Lung (tissue), 11 donors: ENCODE measurements at regions not wholly inside any gene's neighbourhood (a gene's known extent, or its start where the extent isn't known, plus 50 kb on each side); places are given as distances from the start of the nearest gene placed in this dataset.

Experiments
- ATAC-seq: fragments of 200-7000 bp; cut with Tn5 transposase; one replicate; pipeline ENCODE4 v1.9.1; 2020; ENCODE audit warnings: moderate number of reproducible peaks; ENCODE audit not compliant: insufficient read depth, low FRiP score
- DNase-seq, 3 donors: peaks; one replicate each; pipeline ENCODE4 v3.0.0-alpha.2; 2013 to 2017
- H3K27ac ChIP-seq, 2 donors: one replicate each; pipeline ENCODE4 v1.5.1; 2013; ENCODE audit warnings: mild to moderate bottlenecking in 2 of 2, moderate library complexity in 2 of 2, control low read depth in 1 of 2, inconsistent platforms in 1 of 2, low read depth in 1 of 2, low read length in 1 of 2
- H3K27me3 ChIP-seq, 3 donors: one replicate each; pipeline ENCODE4 v1.5.1; 2013; ENCODE audit warnings: low read length in 2 of 3; ENCODE audit not compliant: control insufficient read depth in 3 of 3, insufficient read depth in 3 of 3
- H3K36me3 ChIP-seq, 4 donors: one replicate each; pipeline ENCODE4 v1.5.1; 2013; ENCODE audit warnings: low read length in 4 of 4, mild to moderate bottlenecking in 1 of 4, moderate library complexity in 1 of 4; ENCODE audit not compliant: control insufficient read depth in 4 of 4, insufficient read depth in 4 of 4
- H3K4me1 ChIP-seq, 5 donors: one replicate each; pipeline ENCODE4 v1.5.1; 2013; ENCODE audit warnings: low read length in 5 of 5, mild to moderate bottlenecking in 2 of 5, moderate library complexity in 1 of 5; ENCODE audit not compliant: control insufficient read depth in 5 of 5, insufficient read depth in 5 of 5
- H3K4me3 ChIP-seq: one replicate; pipeline ENCODE4 v1.5.1; 2013; ENCODE audit warnings: mild to moderate bottlenecking, control low read depth, moderate library complexity
- H3K9ac ChIP-seq, 2 donors: one replicate each; pipeline ENCODE4 v1.5.1; 2013; ENCODE audit warnings: low read length in 2 of 2, control low read depth in 1 of 2; ENCODE audit not compliant: insufficient read depth in 1 of 2
- H3K9me3 ChIP-seq, 4 donors: one replicate each; pipeline ENCODE4 v1.5.1; 2013; ENCODE audit warnings: low read length in 3 of 4, mild to moderate bottlenecking in 1 of 4, moderate library complexity in 1 of 4; ENCODE audit not compliant: control insufficient read depth in 4 of 4, insufficient read depth in 3 of 4
- CTCF ChIP-seq: IDR thresholded peaks from 2 replicates; pipeline ENCODE4 v1.5.1; 2012; ENCODE audit warnings: mild to moderate bottlenecking; ENCODE audit errors: control extremely low read depth, extremely low read depth
- whole genome bisulfite sequencing, 2 donors: extraction: QIAGEN DNeasy Blood & Tissue Kit; methylation state at CpG; one replicate each; pipeline ENCODE4 v1.1.7; 2013; 5-methylcytosine and 5-hydroxymethylcytosine counted together
- donor health status: control.
- donor health status: control.
- donor health status: Bipolar disorder and iron deficiency.
- donor health status: healthy.
- donor health status: DM: yes; HTN: yes; CAD: no.

DNA sequence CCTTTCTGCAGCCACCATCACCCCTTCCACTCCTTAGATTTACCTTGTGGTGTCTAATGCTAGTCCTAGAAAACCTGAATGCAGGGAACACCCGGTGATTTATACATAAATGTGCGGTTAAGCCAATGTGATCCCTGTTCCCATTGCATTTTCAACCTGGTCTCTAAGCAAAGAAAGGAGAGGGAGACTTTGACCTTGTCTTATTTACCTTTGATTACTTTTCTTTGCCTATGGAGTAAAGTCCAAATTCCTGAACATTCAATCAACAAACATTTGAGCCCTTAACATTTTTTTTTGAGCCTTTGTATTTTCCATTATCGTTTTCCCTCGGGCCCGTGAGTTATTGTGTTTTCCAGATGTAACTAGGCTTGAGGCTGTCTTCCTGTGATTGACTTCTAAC lies 233.9 kb downstream of the ZNF248 start:
- no peak for TF ChIP-seq CTCF
- Histone ChIP-seq H3K27ac (no peak overlapping the region), H3K9ac (no peak overlapping the region), H3K4me3 (no peak overlapping the region), H3K4me1 (no peaks in the 10 kb centered on the region), H3K27me3 (no peaks in the 10 kb centered on the region), H3K9me3 (peaks cover 2 to 10% (median 4%) of the 10 kb centered on the region in 4 donors), H3K36me3 (no peaks in the 10 kb centered on the region)
- DNase-seq (no peak), ATAC-seq (no peak)
- WGBS, 2 donors, result 79 to 83% methylated on average over 5 of the region's 5 CpGs

- no peak overlapping the region for H3K9ac ChIP-seq
- no peak for TF ChIP-seq CTCF
- no peaks in the 10 kb centered on the region for H3K4me1 ChIP-seq
- H3K9me3 ChIP-seq, result peaks cover 0 to 21% (median 7%) of the 10 kb centered on the region in 4 donors
- H3K27ac ChIP-seq, result no peak overlapping the region
- H3K4me3 ChIP-seq, result no peak overlapping the region
- DNase-seq, result no peak
- H3K27me3 ChIP-seq, result no peaks in the 10 kb centered on the region
- no peaks in the 10 kb centered on the region for H3K36me3 ChIP-seq
- 54 to 55% methylated on average over 3 of the region's 3 CpGs for WGBS, 2 donors
- ATAC-seq, result no peak
Observed at GRCh38 chr10:37619336-37619735, 238.1 kb downstream of the ZNF248 start.

GRCh38 chr10:37588299-37588698 lies 269.1 kb downstream of the ZNF248 start:
- Histone ChIP-seq H3K4me3 (no peak overlapping the region), H3K27me3 (no peaks in the 10 kb centered on the region), H3K9me3 (peaks cover 0 to 5% (median 1%) of the 10 kb centered on the region in 4 donors), H3K36me3 (no peaks in the 10 kb centered on the region), H3K27ac (no peak overlapping the region), H3K9ac (no peak overlapping the region), H3K4me1 (peaks cover 0 to 1% (median 0%) of the 10 kb centered on the region in 5 donors)
- no peak for TF ChIP-seq CTCF
- ATAC-seq (no peak), DNase-seq (no peak)
- WGBS, 2 donors, result 54 to 81% methylated on average over 6 of the region's 6 CpGs

DNA sequence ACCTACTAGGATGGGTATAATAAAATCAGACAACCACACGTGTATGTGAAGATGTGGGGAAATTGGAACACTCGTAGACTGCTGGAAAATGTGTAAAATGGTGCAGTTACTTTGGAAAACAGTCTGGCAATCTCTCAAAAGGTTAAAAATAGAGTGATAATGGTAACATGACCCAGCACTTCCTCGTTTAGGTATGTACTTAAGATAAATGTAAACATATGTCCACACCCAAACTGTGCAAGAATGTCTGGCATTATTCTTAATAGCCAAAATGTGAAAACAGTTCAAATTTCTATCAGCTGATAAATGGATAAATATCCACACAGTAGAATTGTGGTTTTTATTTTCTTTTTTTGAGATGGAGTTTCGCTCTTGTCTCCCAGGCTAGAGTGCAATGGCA lies 272.8 kb downstream of the ZNF248 start:
- Histone ChIP-seq H3K9ac (no peak overlapping the region), H3K27ac (no peak overlapping the region), H3K27me3 (no peaks in the 10 kb centered on the region), H3K9me3 (peaks cover 0 to 3% (median 1%) of the 10 kb centered on the region in 4 donors), H3K36me3 (no peaks in the 10 kb centered on the region), H3K4me3 (no peak overlapping the region), H3K4me1 (peaks cover 0 to 1% (median 0%) of the 10 kb centered on the region in 5 donors)
- no peak for TF ChIP-seq CTCF
- no peak for ATAC-seq
- 33 to 34% methylated on average over 4 of the region's 4 CpGs for WGBS, 2 donors
- no peak for DNase-seq
